ENCODE measurements at regions not wholly inside any gene's neighbourhood (a gene's known extent, or its start where the extent isn't known, plus 50 kb on each side); places are given as distances from the start of the nearest gene placed in this dataset.

GRCh38 chr6:144415014-144415413 lies 129.9 kb downstream of the UTRN start:
- no peak for DNase-seq
- Mint-ChIP-seq H3K9me3 (ENCODE audit: low read depth, unreplicated experiment) (no peaks in the 10 kb centered on the region), H3K27me3 (ENCODE audit: unreplicated experiment) (no peaks in the 10 kb centered on the region), H3K36me3 (ENCODE audit: insufficient read depth, unreplicated experiment) (no peaks in the 10 kb centered on the region), H3K4me3 (ENCODE audit: low read depth, unreplicated experiment) (peak overlapping the region; percentile 2), H3K4me1 (ENCODE audit: low read depth, unreplicated experiment) (peaks cover 36% of the 10 kb centered on the region), H3K27ac (ENCODE audit: unreplicated experiment) (no peak overlapping the region)
- TF ChIP-seq CTCF (IDR thresholded peaks at IDR 0.05; ENCODE audit: unreplicated experiment) = no peak
- no TSS peak for BruUV-seq (replicated peaks)
- CTCF ChIA-PET = interaction anchor here (0.6 kb wide), 1 partner anchor 1582 kb away, joined by 3 read pairs; no protein-coding TSS in a partner anchor
- intact Hi-C loops (cut with micrococcal nuclease; ENCODE audit: unreplicated experiment) = no loop called here

- DNase-seq = peak; percentile 1
- CTCF ChIA-PET = no interaction called here
These were observed 130.7 kb downstream of the UTRN start for GRCh38 chr6:144415835-144416237.

GRCh38 chr6:144416244-144416643 lies 131.1 kb downstream of the UTRN start:
- no peaks in the 10 kb centered on the region for H3K36me3 Mint-ChIP-seq (ENCODE audit: insufficient read depth, unreplicated experiment)
- intact Hi-C loops (cut with micrococcal nuclease; ENCODE audit: unreplicated experiment) = no loop called here
- H3K27ac Mint-ChIP-seq (ENCODE audit: unreplicated experiment) = no peak overlapping the region
- peaks cover 35% of the 10 kb centered on the region for H3K4me1 Mint-ChIP-seq (ENCODE audit: low read depth, unreplicated experiment)
- no peak for DNase-seq
- CTCF ChIA-PET = no interaction called here
- no TSS peak for BruUV-seq (replicated peaks)
- H3K4me3 Mint-ChIP-seq (ENCODE audit: low read depth, unreplicated experiment) = peak overlapping the region; percentile 2
- no peak for TF ChIP-seq CTCF (IDR thresholded peaks at IDR 0.05; ENCODE audit: unreplicated experiment)
- H3K27me3 Mint-ChIP-seq (ENCODE audit: unreplicated experiment) = no peaks in the 10 kb centered on the region
- no peaks in the 10 kb centered on the region for H3K9me3 Mint-ChIP-seq (ENCODE audit: low read depth, unreplicated experiment)

More at GRCh38 chr6:144415835-144416237, 130.7 kb downstream of the UTRN start:
- TF ChIP-seq CTCF (IDR thresholded peaks at IDR 0.05; ENCODE audit: unreplicated experiment) = no peak
- H3K36me3 Mint-ChIP-seq (ENCODE audit: insufficient read depth, unreplicated experiment) = no peaks in the 10 kb centered on the region
- peak overlapping the region; percentile 2 for H3K4me3 Mint-ChIP-seq (ENCODE audit: low read depth, unreplicated experiment)
- peaks cover 36% of the 10 kb centered on the region for H3K4me1 Mint-ChIP-seq (ENCODE audit: low read depth, unreplicated experiment)
- intact Hi-C loops (cut with micrococcal nuclease; ENCODE audit: unreplicated experiment) = no loop called here
- BruUV-seq (replicated peaks) = no TSS peak
- H3K9me3 Mint-ChIP-seq (ENCODE audit: low read depth, unreplicated experiment) = no peaks in the 10 kb centered on the region
- H3K27ac Mint-ChIP-seq (ENCODE audit: unreplicated experiment) = peak overlapping the region; percentile 14
- H3K27me3 Mint-ChIP-seq (ENCODE audit: unreplicated experiment) = no peaks in the 10 kb centered on the region

DNA sequence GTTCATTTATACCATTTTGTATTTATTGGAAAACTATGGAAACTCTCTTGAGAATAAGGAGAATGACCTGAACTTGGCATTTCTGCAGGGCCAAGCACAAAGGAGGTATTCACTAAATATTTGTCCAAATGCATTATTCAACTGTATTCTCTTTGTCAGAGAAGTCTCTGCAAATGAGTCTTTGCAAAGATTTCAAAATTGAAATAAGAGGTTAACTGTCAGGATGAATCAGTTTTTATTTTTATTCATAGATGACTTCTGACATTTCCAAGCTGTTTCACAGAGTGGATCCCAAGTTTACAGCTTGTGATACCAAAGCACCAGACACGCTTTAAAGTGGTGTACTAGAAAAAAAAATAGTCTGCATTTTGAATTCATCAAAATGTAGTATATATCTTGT lies 131.6 kb downstream of the UTRN start:
- BruUV-seq (replicated peaks) = no TSS peak
- intact Hi-C loops (cut with micrococcal nuclease; ENCODE audit: unreplicated experiment) = no loop called here
- peaks cover 30% of the 10 kb centered on the region for H3K4me1 Mint-ChIP-seq (ENCODE audit: low read depth, unreplicated experiment)

More for the DNA sequence above, 131.6 kb downstream of the UTRN start:
- H3K27ac Mint-ChIP-seq (ENCODE audit: unreplicated experiment) = no peak overlapping the region
- H3K9me3 Mint-ChIP-seq (ENCODE audit: low read depth, unreplicated experiment) = no peaks in the 10 kb centered on the region
- H3K36me3 Mint-ChIP-seq (ENCODE audit: insufficient read depth, unreplicated experiment) = no peaks in the 10 kb centered on the region
- no peaks in the 10 kb centered on the region for H3K27me3 Mint-ChIP-seq (ENCODE audit: unreplicated experiment)
- TF ChIP-seq CTCF (IDR thresholded peaks at IDR 0.05; ENCODE audit: unreplicated experiment) = no peak
- DNase-seq = no peak
- CTCF ChIA-PET = no interaction called here
- no peak overlapping the region for H3K4me3 Mint-ChIP-seq (ENCODE audit: low read depth, unreplicated experiment)
